Stimulated activated naive B cell treated with anti-CD40 and anti-IgM and Interleukin-4, amounts not matched to agents 10 μg/mL and 1 μg/mL and 100 μg/mL, for 72 hours (primary cell): ENCODE measurements at regions not wholly inside any gene's neighbourhood (a gene's known extent, or its start where the extent isn't known, plus 50 kb on each side); places are given as distances from the start of the nearest gene placed in this dataset.

Experiments
- ATAC-seq, 2 donors: fragments of 150-1000 bp; cut with Tn5 transposase; replicated peaks; 2 replicates each; pipeline ENCODE4 v1.10.0; 2021; ENCODE audit warnings: moderate library complexity in 1 of 2
- DNase-seq: peaks from one replicate; pipeline ENCODE4 v3.0.0; 2021
- H3K27ac Mint-ChIP-seq: one replicate; pipeline ENCODE4 v1.8.0; 2022; ENCODE audit warnings: mild to moderate bottlenecking, mixed read lengths
- H3K27me3 Mint-ChIP-seq, 2 donors: one replicate each; pipeline ENCODE4 v1.8.0; 2022; ENCODE audit warnings: mixed read lengths in 2 of 2
- H3K36me3 Mint-ChIP-seq, 2 donors: one replicate each; pipeline ENCODE4 v1.8.0; 2022; ENCODE audit warnings: mixed read lengths in 2 of 2, mild to moderate bottlenecking in 1 of 2
- H3K4me1 Mint-ChIP-seq, 2 donors: one replicate each; pipeline ENCODE4 v1.8.0; 2022; ENCODE audit warnings: mixed read lengths in 2 of 2, mild to moderate bottlenecking in 1 of 2
- H3K4me3 Mint-ChIP-seq, 2 donors: one replicate each; pipeline ENCODE4 v1.8.0; 2022; ENCODE audit warnings: mild to moderate bottlenecking in 2 of 2, mixed read lengths in 2 of 2, moderate library complexity in 1 of 2
- H3K9me3 Mint-ChIP-seq, 2 donors: one replicate each; pipeline ENCODE4 v1.8.0; 2022; ENCODE audit warnings: mixed read lengths in 2 of 2, mild to moderate bottlenecking in 1 of 2

GRCh38 chr2:65846989-65847678, 414.7 kb upstream of the SPRED2 start:
- Mint-ChIP-seq H3K36me3 (no peaks in the 10 kb centered on the region), H3K27me3 (peaks cover 0 to 14% of the 10 kb centered on the region in 2 donors), H3K9me3 (peaks cover 0 to 1% of the 10 kb centered on the region in 2 donors), H3K4me3 (no peak overlapping the region), H3K4me1 (no peaks in the 10 kb centered on the region), H3K27ac (no peak overlapping the region)
- no peak for DNase-seq
- no peak for ATAC-seq

DNA sequence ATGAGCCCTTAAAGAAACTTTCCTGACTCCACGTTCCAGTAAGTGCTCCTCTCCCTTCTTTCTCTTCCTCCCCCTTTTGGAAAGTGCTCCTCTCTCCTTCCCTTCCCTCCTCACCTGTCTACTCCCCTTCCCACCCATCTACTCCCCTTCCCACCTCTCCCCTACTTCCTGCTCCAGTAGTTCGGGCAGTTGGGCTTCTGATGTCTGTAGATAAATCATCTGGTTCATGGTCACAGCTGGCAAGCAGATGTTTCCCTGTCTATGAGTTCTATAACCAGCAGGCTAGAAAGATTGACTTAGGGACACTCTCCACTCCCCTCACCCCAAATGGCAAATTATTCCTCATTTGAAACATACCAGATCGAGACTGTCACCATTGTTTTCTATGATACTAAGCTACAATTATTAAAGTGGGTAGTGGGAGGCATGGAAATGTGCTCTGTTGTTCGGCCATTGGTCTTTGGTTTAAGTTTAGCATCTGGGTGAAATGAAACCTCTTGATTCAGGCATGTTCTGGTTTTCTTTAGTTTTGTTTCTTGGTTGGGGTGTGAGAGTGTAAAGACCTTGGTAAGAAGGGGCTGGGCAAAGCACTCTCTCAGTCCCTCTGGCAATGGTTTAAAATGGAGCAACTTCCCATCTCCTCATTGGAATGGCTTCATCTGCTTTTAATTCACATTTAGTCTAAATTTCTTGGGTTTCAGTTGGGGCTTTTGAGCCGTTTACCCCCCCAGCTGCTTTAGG, 413.2 kb upstream of the SPRED2 start:
- peaks cover 4 to 5% of the 10 kb centered on the region in 2 donors for H3K9me3 Mint-ChIP-seq
- no peaks in the 10 kb centered on the region for H3K4me1 Mint-ChIP-seq
- H3K4me3 Mint-ChIP-seq, result no peak overlapping the region
- H3K36me3 Mint-ChIP-seq, result no peaks in the 10 kb centered on the region
- ATAC-seq, result no peak
- peaks cover 0 to 6% of the 10 kb centered on the region in 2 donors for H3K27me3 Mint-ChIP-seq
- no peak for DNase-seq
- H3K27ac Mint-ChIP-seq, result no peak overlapping the region

DNA sequence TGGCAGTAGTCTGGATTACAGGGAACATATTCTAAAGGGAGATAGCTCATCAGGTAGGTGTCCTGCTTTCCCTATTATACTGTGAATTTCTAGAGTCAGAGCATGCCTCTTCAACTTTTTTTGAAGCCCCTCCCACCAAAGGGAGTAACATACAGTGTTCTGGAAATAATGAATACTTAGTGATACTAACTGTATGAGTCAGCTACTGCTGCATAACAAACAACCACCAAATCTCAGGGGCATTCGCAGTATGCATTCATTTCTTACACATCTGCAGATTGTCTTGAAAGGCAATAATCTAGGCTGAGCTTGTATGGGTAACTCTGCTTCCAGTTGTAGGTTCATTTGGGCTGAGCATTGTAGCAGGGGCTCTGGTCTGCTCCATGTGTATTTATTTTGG, 409.7 kb upstream of the SPRED2 start:
- no peaks in the 10 kb centered on the region for H3K4me1 Mint-ChIP-seq
- peaks cover 4 to 5% of the 10 kb centered on the region in 2 donors for H3K9me3 Mint-ChIP-seq
- ATAC-seq, result peak in 1 of 2 donors; percentile 38
- no peaks in the 10 kb centered on the region for H3K36me3 Mint-ChIP-seq
- H3K27ac Mint-ChIP-seq, result no peak overlapping the region
- DNase-seq, result no peak
- no peaks in the 10 kb centered on the region for H3K27me3 Mint-ChIP-seq
- H3K4me3 Mint-ChIP-seq, result no peak overlapping the region

GRCh38 chr2:65835975-65836549, 403.7 kb upstream of the SPRED2 start:
- ATAC-seq, result no peak
- DNase-seq, result no peak
- Mint-ChIP-seq H3K4me1 (no peaks in the 10 kb centered on the region), H3K36me3 (no peaks in the 10 kb centered on the region), H3K27ac (no peak overlapping the region), H3K4me3 (no peak overlapping the region), H3K9me3 (no peaks in the 10 kb centered on the region), H3K27me3 (peaks cover 0 to 6% of the 10 kb centered on the region in 2 donors)

DNA sequence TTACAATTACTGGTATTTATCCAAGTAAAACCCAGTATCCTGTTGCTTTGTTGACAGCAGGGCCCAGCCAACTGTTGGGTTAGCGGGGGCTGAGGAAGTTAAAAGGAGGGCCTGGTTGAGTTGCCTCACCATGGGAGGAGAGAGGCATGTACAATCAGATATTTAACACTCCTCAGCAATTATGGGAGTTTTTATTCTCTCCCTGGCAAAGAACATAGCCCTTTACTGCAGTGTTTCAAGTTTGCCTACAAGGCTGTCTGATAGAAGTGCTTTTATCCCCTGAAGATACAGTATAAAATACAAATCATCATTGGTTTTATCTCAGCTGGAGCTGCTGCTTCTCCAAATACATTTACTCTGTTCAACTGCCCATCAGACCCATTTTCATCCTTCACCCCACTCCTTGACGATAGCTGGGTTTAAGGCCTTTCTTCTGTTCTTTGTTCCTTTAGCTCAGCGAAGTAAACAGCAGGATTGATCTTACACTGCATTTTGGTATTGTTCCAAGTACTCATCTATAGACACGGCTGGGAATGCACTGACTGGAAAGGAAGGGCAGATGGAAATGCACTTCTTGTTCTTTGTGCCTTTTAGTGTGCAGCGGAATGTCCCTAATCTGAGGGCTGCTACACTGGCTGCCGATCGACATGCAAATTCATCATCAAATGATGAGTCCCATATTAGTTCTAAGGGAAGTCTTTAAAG, 402.5 kb upstream of the SPRED2 start:
- Mint-ChIP-seq H3K9me3 (no peaks in the 10 kb centered on the region), H3K4me3 (no peak overlapping the region), H3K4me1 (no peaks in the 10 kb centered on the region), H3K36me3 (no peaks in the 10 kb centered on the region), H3K27me3 (peaks cover 0 to 6% of the 10 kb centered on the region in 2 donors), H3K27ac (no peak overlapping the region)
- ATAC-seq (no peak), DNase-seq (no peak)

DNA sequence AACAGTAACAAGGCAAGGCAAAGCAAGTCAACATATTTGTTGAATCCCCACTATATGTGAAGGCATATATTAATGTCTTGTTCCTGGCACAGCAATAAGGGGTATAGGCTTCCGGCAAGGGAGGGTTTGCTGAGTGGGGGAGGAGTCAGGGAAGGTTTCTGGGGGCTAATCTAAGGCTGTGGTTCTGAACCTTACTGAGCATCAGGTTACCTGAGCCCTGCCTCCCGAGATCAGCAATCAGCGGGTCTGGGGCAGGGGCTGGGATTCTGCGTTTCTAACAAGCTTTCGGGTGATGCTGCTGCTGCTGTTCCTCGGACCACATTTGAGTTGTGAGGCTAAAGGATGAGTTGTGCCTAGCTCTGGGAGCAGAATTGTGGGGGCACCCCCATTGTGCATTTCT, 401.7 kb upstream of the SPRED2 start:
- Mint-ChIP-seq H3K9me3 (no peaks in the 10 kb centered on the region), H3K4me1 (no peaks in the 10 kb centered on the region), H3K36me3 (no peaks in the 10 kb centered on the region), H3K4me3 (no peak overlapping the region), H3K27me3 (peaks cover 0 to 6% of the 10 kb centered on the region in 2 donors), H3K27ac (no peak overlapping the region)
- no peak for DNase-seq
- no peak for ATAC-seq

DNA sequence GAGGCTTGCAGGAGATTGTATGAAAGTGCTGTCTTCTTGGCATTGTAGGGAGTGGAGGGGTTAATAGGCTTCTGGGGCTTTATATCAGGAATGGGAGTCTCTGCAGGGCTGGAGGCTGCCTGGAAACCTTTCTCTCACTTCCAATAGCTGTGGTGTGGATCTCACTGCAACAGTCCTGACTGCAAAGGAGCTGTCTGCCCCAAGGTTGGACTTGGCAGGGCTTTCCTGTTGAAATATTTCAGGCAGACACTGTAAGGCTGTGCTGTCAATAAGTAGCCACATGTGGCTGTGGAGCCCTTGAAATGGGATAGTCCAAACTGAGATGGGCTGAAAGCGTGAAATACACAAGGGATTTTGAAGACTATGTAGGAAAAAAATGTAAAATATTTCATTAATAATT, 399.1 kb upstream of the SPRED2 start:
- Mint-ChIP-seq H3K4me1 (no peaks in the 10 kb centered on the region), H3K36me3 (no peaks in the 10 kb centered on the region), H3K27ac (no peak overlapping the region), H3K27me3 (peaks cover 0 to 6% of the 10 kb centered on the region in 2 donors), H3K4me3 (no peak overlapping the region), H3K9me3 (no peaks in the 10 kb centered on the region)
- no peak for DNase-seq
- no peak for ATAC-seq

- ATAC-seq (no peak), DNase-seq (no peak)
- Mint-ChIP-seq H3K4me1 (no peaks in the 10 kb centered on the region), H3K27me3 (peaks cover 4 to 6% of the 10 kb centered on the region in 2 donors), H3K27ac (no peak overlapping the region), H3K4me3 (no peak overlapping the region), H3K9me3 (peaks cover 0 to 2% of the 10 kb centered on the region in 2 donors), H3K36me3 (no peaks in the 10 kb centered on the region)
Observed at GRCh38 chr2:65826567-65826966, 394.2 kb upstream of the SPRED2 start.

DNA sequence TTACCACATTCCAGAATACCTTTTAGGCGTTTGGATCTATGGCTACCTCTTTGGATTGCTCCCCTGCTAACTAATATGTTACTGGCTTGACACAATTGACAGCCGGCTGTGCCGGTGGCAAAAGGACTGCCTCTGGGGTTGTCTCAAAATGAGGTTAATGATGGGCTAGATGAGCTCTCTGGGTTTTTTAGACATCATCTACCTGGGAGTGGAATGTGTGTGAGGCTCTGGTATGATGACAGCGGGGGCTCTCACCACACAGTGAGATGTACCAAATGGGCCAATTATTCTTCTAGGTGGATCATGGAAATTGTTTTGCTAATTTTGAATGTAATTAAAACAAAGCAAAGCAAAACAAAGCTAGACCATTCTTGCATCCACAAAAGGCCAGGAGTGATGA, 391.1 kb upstream of the SPRED2 start:
- DNase-seq (no peak), ATAC-seq (no peak)
- Mint-ChIP-seq H3K27me3 (peaks cover 4 to 6% of the 10 kb centered on the region in 2 donors), H3K4me3 (no peak overlapping the region), H3K9me3 (peaks cover 0 to 2% of the 10 kb centered on the region in 2 donors), H3K4me1 (no peaks in the 10 kb centered on the region), H3K36me3 (no peaks in the 10 kb centered on the region), H3K27ac (no peak overlapping the region)

- Mint-ChIP-seq H3K27me3 (peaks cover 3 to 4% of the 10 kb centered on the region in 2 donors), H3K27ac (no peak overlapping the region), H3K4me3 (no peak overlapping the region), H3K36me3 (no peaks in the 10 kb centered on the region), H3K4me1 (no peaks in the 10 kb centered on the region), H3K9me3 (peaks cover 0 to 2% of the 10 kb centered on the region in 2 donors)
- ATAC-seq (no peak), DNase-seq (no peak)
Observed at GRCh38 chr2:65820454-65820853, 388.1 kb upstream of the SPRED2 start.

DNA sequence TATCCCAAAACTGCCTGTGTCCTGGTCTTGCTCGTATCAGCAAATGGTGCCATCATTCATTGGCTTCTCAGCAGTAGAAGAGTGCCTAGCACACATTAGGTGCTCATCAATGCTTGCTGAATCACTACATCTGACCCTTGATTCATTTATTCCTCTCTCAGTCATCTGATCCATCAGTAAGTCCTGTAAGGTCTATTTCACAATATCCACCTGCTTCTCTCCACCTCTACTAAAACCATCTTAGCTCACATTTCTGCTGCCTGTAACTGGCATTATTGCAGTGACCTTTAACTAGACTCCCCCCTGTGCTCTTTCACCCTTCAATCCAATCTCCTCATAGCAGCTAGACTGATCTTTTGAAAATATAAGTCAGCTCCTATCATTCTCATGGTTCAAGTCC, 387.6 kb upstream of the SPRED2 start:
- no peaks in the 10 kb centered on the region for H3K4me1 Mint-ChIP-seq
- no peak for ATAC-seq
- peaks cover 0 to 2% of the 10 kb centered on the region in 2 donors for H3K9me3 Mint-ChIP-seq
- H3K4me3 Mint-ChIP-seq, result no peak overlapping the region
- no peak for DNase-seq
- H3K27ac Mint-ChIP-seq, result no peak overlapping the region
- no peaks in the 10 kb centered on the region for H3K36me3 Mint-ChIP-seq
- H3K27me3 Mint-ChIP-seq, result peaks cover 0 to 4% of the 10 kb centered on the region in 2 donors

- Mint-ChIP-seq H3K4me3 (no peak overlapping the region), H3K36me3 (no peaks in the 10 kb centered on the region), H3K4me1 (no peaks in the 10 kb centered on the region), H3K9me3 (peaks cover 0 to 2% of the 10 kb centered on the region in 2 donors), H3K27ac (no peak overlapping the region), H3K27me3 (peaks cover 0 to 9% of the 10 kb centered on the region in 2 donors)
- ATAC-seq, result no peak
- no peak for DNase-seq
Observed at GRCh38 chr2:65818873-65819451, 386.6 kb upstream of the SPRED2 start.

DNA sequence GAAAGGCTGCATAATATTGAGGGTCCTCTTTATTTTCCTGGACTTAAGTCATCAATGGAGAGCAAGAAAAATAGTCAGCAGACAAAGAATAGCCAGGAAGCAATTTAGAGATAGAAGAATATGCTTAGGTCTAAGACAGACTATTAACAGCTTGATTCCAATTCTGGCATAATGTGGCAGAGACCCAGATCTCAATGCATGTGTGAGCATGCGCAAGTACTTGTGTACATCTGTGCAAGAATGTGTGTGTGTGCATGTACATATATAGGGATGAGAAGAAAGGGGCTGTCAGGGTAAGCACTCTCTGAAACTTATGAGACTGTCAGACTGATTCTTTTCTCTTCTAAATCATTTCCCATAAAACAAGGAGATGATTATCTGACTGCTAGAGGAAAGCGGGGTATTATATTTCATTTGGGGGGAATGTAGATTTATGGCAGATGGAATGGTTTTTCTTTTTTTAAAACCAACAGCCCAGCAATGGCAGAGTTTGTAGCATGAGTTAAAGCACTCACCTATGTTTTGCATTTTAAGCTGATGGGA, 381.3 kb upstream of the SPRED2 start:
- no peak for DNase-seq
- Mint-ChIP-seq H3K36me3 (no peaks in the 10 kb centered on the region), H3K4me1 (no peaks in the 10 kb centered on the region), H3K4me3 (no peak overlapping the region), H3K27me3 (peaks cover 0 to 5% of the 10 kb centered on the region in 2 donors), H3K9me3 (peaks cover 0 to under 1% of the 10 kb centered on the region in 2 donors), H3K27ac (no peak overlapping the region)
- no peak for ATAC-seq

- Mint-ChIP-seq H3K27me3 (peaks cover 0 to 5% of the 10 kb centered on the region in 2 donors), H3K4me3 (no peak overlapping the region), H3K4me1 (no peaks in the 10 kb centered on the region), H3K9me3 (peaks cover 2 to 5% of the 10 kb centered on the region in 2 donors), H3K36me3 (no peaks in the 10 kb centered on the region), H3K27ac (no peak overlapping the region)
- ATAC-seq (no peak), DNase-seq (no peak)
Observed at GRCh38 chr2:65812887-65813286, 380.5 kb upstream of the SPRED2 start.
